ENCODE measurements at regions not wholly inside any gene's neighbourhood (a gene's known extent, or its start where the extent isn't known, plus 50 kb on each side); places are given as distances from the start of the nearest gene placed in this dataset.

- H3K4me1 ChIP-seq (ENCODE audit: control insufficient read depth in 4 of 4, insufficient read depth in 4 of 4, low read length in 3 of 4), result no peaks in the 10 kb centered on the region
- H3K9ac ChIP-seq (ENCODE audit: low read depth in 1 of 2, low read length in 2 of 2), result no peak overlapping the region
- H3K4me3 ChIP-seq (ENCODE audit: low read depth in 1 of 3, low read length in 3 of 3), result no peak overlapping the region
- DNase-seq (ENCODE audit: low spot score), result no peak
- 82% methylated on average over 5 of the region's 5 CpGs for WGBS
- H3K9me3 ChIP-seq (ENCODE audit: control insufficient read depth in 4 of 4, low read length in 3 of 4), result no peaks in the 10 kb centered on the region
- H3K27me3 ChIP-seq (ENCODE audit: control insufficient read depth in 4 of 4, insufficient read depth in 4 of 4, low read length in 3 of 4), result no peaks in the 10 kb centered on the region
- no peak for TF ChIP-seq CTCF (IDR thresholded peaks at IDR 0.05; ENCODE audit: low read depth, low read length, missing input control)
- TF ChIP-seq FOXA1 (IDR thresholded peaks at IDR 0.05), result no peak
- TF ChIP-seq HNF4G (IDR thresholded peaks at IDR 0.05), result no peak
- TF ChIP-seq FOXA2 (IDR thresholded peaks at IDR 0.05), result no peak
- no peak for TF ChIP-seq JUND (IDR thresholded peaks at IDR 0.05)
- TF ChIP-seq RXRA (IDR thresholded peaks at IDR 0.05), result no peak
- no peak for TF ChIP-seq NR2F2 (IDR thresholded peaks at IDR 0.05)
- TF ChIP-seq EGR1 (IDR thresholded peaks at IDR 0.05; ENCODE audit: low read depth in 2 of 2), result no peak
- no peak for TF ChIP-seq ATF3 (IDR thresholded peaks at IDR 0.05)
- no peak for TF ChIP-seq YY1 (IDR thresholded peaks at IDR 0.05)
- TF ChIP-seq HNF4A (conservative IDR thresholded peaks at IDR 0.05), result no peak
- no peak for TF ChIP-seq TAF1 (conservative IDR thresholded peaks at IDR 0.05)
- no peak for TF ChIP-seq GABPA (IDR thresholded peaks at IDR 0.05 in 1 of 2, conservative IDR thresholded peaks at IDR 0.05 in 1 of 2)
- TF ChIP-seq MAX (IDR thresholded peaks at IDR 0.05), result no peak
- no peak for TF ChIP-seq REST (IDR thresholded peaks at IDR 0.05)
- TF ChIP-seq ZBTB33 (IDR thresholded peaks at IDR 0.05), result no peak
- no peak for TF ChIP-seq RAD21 (IDR thresholded peaks at IDR 0.05)
- no peak for TF ChIP-seq SP1 (IDR thresholded peaks at IDR 0.05)
- no peaks in the 10 kb centered on the region for H3K36me3 ChIP-seq (ENCODE audit: control insufficient read depth in 4 of 4, insufficient read depth in 3 of 4, low read depth in 1 of 4, low read length in 3 of 4)
- no peak overlapping the region for H3K27ac ChIP-seq (ENCODE audit: low read depth in 1 of 2, low read length in 2 of 2)
Observed at GRCh38 chr2:7667260-7667757, 750.1 kb downstream of the RNF144A start.
